Ovary (tissue), 7 donors: ENCODE measurements at regions not wholly inside any gene's neighbourhood (a gene's known extent, or its start where the extent isn't known, plus 50 kb on each side); places are given as distances from the start of the nearest gene placed in this dataset.

Experiments
- DNase-seq, 5 donors: peaks; one replicate each; pipeline ENCODE4 v3.0.0-alpha.2; 2019 to 2020
- H3K27ac ChIP-seq, 2 donors: fragments of 200-600 bp; one replicate each; pipeline versions ENCODE4 v1.5.1 to v1.8.0; 2019 to 2022
- H3K27me3 ChIP-seq: fragments of 200-600 bp; one replicate; pipeline ENCODE4 v1.8.0; 2022
- H3K36me3 ChIP-seq: fragments of 200-600 bp; sonication (generic); one replicate; pipeline ENCODE4 v1.5.1; 2019
- H3K4me1 ChIP-seq: one replicate; pipeline ENCODE4 v1.8.1; 2013; ENCODE audit warnings: mild to moderate bottlenecking, moderate library complexity; ENCODE audit not compliant: insufficient read depth
- H3K4me3 ChIP-seq: fragments of 200-600 bp; sonication (generic); one replicate; pipeline ENCODE4 v1.5.1; 2017
- H3K9me3 ChIP-seq, 2 donors: fragments of 200-600 bp in 1 of 2; sonication (generic) in 1 of 2; one replicate each; pipeline versions ENCODE4 v1.5.1 to v1.8.1; 2013 to 2019; ENCODE audit warnings: mild to moderate bottlenecking in 1 of 2, moderate library complexity in 1 of 2
- EP300 ChIP-seq: sonication (generic); formaldehyde crosslinking; IDR thresholded peaks from one replicate; pipeline ENCODE4 v1.6.1; 2017; ENCODE audit warnings: antibody characterized with exemption
- POLR2A ChIP-seq: fragments of 450-650 bp; IDR thresholded peaks from one replicate; pipeline ENCODE4 v1.6.1; 2017; ENCODE audit warnings: antibody characterized with exemption, mild to moderate bottlenecking, moderate library complexity
- WGBS, 3 donors: extraction: QIAGEN DNeasy Blood & Tissue Kit in 1 of 3; methylation state at CpG; one replicate each; pipeline versions ENCODE4 v1.1.5 to v1.1.7; 2013 to 2017; 5-methylcytosine and 5-hydroxymethylcytosine counted together
- intact Hi-C, 4 donors: fragments of 100-400 bp; cut with DNase I; formaldehyde crosslinking; loops; one replicate each; pipeline versions ENCODE4 v1.11.0 to v1.15.1; 2022 to 2023
- TF ChIP-seq, protein P1 (sequence below), 3 donors: fragments of 450-650 bp in 2 of 3; fragments of 200-600 bp in 1 of 3; IDR thresholded peaks; one replicate each; pipeline versions ENCODE4 v1.5.1 to v1.8.0; 2016 to 2022; ENCODE audit warnings: antibody characterized with exemption in 3 of 3, mild to moderate bottlenecking in 1 of 3
- donor health status: DM: no; HTN: no; CAD: no; lungs with moderate emphysema.
- donor health status: DM: no; HTN: no; CAD: no.
- donor health status: Bipolar disorder and iron deficiency.
- donor health status: DM: no; HTN: no; CAD: no.
- donor health status: DM: yes; HTN: yes; CAD: no.

DNA sequence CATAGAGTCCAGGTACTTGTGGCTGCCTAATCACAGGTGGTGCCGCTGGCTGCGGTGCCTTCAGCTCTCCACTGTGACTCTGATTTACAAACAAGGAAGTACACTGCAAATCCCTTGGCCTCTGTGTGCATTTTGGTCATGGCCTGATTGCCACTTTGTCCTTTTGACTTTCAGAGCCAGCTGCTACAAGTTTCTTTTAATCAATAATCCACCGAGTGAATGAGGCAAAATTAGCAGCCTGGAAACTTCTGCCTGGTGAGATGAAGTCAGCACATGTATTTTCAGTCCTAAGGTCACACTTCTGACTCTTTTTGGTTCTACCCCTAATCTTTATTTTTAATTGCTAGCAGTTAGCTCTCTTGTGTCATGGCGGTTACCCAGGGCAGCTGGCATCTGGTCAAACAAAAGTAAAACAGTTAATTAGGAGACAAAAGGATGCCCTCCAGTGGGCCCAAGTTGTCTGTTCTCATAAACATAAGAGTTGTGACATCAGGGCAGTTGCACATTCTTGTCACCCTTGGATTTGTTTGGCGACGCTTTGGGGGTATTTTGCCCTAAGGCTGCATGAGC, 62.3 kb upstream of the LNX1 start:
- no peak overlapping the region for H3K4me3 ChIP-seq
- peaks cover 6% of the 10 kb centered on the region for H3K4me1 ChIP-seq
- no peaks in the 10 kb centered on the region for H3K27me3 ChIP-seq
- no peak overlapping the region for H3K27ac ChIP-seq
- DNase-seq, result peak in 3 of 5 donors; percentile 40 to 50 (median 43)
- WGBS, 3 donors, result 67 to 70% (median 70%) methylated on average over 6 of the region's 6 CpGs
- H3K36me3 ChIP-seq, result no peaks in the 10 kb centered on the region
- intact Hi-C loops, result no loop called here
- TF ChIP-seq, protein P1, sequence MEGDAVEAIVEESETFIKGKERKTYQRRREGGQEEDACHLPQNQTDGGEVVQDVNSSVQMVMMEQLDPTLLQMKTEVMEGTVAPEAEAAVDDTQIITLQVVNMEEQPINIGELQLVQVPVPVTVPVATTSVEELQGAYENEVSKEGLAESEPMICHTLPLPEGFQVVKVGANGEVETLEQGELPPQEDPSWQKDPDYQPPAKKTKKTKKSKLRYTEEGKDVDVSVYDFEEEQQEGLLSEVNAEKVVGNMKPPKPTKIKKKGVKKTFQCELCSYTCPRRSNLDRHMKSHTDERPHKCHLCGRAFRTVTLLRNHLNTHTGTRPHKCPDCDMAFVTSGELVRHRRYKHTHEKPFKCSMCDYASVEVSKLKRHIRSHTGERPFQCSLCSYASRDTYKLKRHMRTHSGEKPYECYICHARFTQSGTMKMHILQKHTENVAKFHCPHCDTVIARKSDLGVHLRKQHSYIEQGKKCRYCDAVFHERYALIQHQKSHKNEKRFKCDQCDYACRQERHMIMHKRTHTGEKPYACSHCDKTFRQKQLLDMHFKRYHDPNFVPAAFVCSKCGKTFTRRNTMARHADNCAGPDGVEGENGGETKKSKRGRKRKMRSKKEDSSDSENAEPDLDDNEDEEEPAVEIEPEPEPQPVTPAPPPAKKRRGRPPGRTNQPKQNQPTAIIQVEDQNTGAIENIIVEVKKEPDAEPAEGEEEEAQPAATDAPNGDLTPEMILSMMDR (IDR thresholded peaks at IDR 0.05), result no peak
- TF ChIP-seq POLR2A, result no peak
- no peak for TF ChIP-seq EP300
- no peaks in the 10 kb centered on the region for H3K9me3 ChIP-seq

DNA sequence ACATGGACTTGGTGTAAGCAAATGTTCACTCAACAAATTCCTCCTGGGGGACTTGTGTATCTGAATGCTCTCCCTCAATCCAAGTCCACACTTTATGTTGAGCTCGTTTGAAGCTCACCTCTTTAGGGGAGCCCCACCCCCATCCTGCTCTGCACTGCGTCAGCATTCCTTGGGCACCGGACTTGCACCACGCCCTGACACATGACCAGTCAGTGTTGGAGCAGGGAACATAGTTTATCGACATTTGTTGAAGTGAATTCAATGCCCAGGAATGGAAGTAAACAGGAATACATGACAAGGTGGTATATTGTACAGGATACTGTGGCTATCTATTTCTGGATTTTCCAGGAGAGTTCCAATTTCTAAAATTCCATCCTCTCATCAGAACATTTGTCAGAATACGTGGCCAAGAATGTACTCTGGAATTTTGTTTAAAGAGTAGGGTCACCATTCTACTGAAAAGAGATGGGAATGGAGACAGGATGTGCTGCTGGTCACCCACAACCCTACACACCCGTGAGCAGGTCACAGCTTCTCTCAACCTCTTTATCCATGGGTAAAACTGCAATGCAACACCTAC, 60.0 kb upstream of the LNX1 start:
- intact Hi-C loops, result no loop called here
- DNase-seq, result peak in 1 of 5 donors; percentile 37
- TF ChIP-seq POLR2A (no peak), EP300 (no peak)
- TF ChIP-seq, protein P1 (IDR thresholded peaks at IDR 0.05), result no peak
- no peaks in the 10 kb centered on the region for H3K36me3 ChIP-seq
- no peak overlapping the region for H3K27ac ChIP-seq
- H3K27me3 ChIP-seq, result no peaks in the 10 kb centered on the region
- 56 to 57% (median 56%) methylated on average over 7 of the region's 7 CpGs for WGBS, 3 donors
- H3K4me3 ChIP-seq, result no peak overlapping the region
- no peaks in the 10 kb centered on the region for H3K9me3 ChIP-seq
- peaks cover 5% of the 10 kb centered on the region for H3K4me1 ChIP-seq

DNA sequence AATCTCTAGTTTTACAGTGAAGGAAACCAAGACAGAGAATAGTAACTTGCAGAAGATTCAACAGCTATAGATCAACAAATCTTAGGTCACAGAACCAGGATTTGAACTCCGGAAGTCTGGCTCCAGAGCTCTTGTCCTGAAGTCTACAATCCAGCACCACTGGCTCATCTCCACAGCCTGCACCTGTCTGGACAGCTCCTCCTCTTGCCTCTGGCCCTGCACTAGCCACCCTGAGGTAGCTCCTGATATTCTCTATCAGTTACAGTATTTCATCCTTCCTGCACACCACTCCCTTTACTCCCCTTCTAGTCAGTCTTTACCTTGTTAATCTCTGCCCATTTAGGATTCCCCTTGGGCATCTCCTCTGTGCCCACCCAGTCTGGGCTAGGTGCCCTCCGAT, 58.1 kb upstream of the LNX1 start:
- H3K9me3 ChIP-seq, result no peaks in the 10 kb centered on the region
- DNase-seq, result no peak
- no peaks in the 10 kb centered on the region for H3K27me3 ChIP-seq
- intact Hi-C loops, result no loop called here
- no peak for TF ChIP-seq EP300
- TF ChIP-seq, protein P1 (IDR thresholded peaks at IDR 0.05), result no peak
- no peak for TF ChIP-seq POLR2A
- peaks cover 5% of the 10 kb centered on the region for H3K4me1 ChIP-seq
- no peak overlapping the region for H3K27ac ChIP-seq
- WGBS, 3 donors, result 44 to 97% (median 86%) methylated on average over 2 of the region's 2 CpGs
- no peak overlapping the region for H3K4me3 ChIP-seq
- H3K36me3 ChIP-seq, result no peaks in the 10 kb centered on the region

DNA sequence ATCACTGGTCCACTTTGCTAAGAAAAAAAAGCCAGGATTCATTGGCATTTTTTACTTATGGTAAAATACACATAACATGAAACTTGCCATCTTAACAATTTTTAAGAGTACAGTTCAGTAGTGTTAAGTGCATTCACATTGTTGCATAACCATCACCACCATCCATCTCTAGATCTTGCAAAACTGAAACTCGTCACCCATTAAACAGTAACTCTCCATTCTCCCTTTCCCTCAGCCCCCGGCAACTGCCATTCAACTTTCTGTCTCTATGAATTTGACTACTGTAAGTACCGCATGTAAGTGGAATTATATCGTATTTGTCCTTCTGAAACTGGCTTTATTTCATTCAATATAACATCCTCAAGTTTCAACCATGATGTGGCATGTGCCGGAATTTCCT, 56.3 kb upstream of the LNX1 start:
- no peak for DNase-seq
- H3K27me3 ChIP-seq, result no peaks in the 10 kb centered on the region
- intact Hi-C loops, result no loop called here
- no peaks in the 10 kb centered on the region for H3K9me3 ChIP-seq
- H3K4me3 ChIP-seq, result no peak overlapping the region
- no peaks in the 10 kb centered on the region for H3K36me3 ChIP-seq
- no peak for TF ChIP-seq POLR2A
- TF ChIP-seq, protein P1 (IDR thresholded peaks at IDR 0.05), result no peak
- TF ChIP-seq EP300, result no peak
- WGBS, 3 donors, result 76 to 96% (median 96%) methylated on average over 5 of the region's 5 CpGs
- no peak overlapping the region for H3K27ac ChIP-seq
- H3K4me1 ChIP-seq, result no peaks in the 10 kb centered on the region
